Adipocyte (in vitro differentiated cells): ENCODE measurements at regions not wholly inside any gene's neighbourhood (a gene's known extent, or its start where the extent isn't known, plus 50 kb on each side); places are given as distances from the start of the nearest gene placed in this dataset.
A peak's percentile ranks its signal among the peaks of the same experiment; 100 is the strongest.

Experiments used
- DNase-seq: peaks from one replicate; pipeline ENCODE4 v3.0.0-alpha.2; 2015; ENCODE audit warnings: low read depth
- H3K27me3 ChIP-seq: replicated peaks from 2 replicates; pipeline ENCODE4 v1.7.0; 2013; ENCODE audit warnings: mild to moderate bottlenecking, low read length, moderate library complexity; ENCODE audit not compliant: control insufficient read depth, insufficient read depth
- H3K36me3 ChIP-seq: 2 replicates; pipeline ENCODE4 v1.7.0; 2013; ENCODE audit warnings: low read length, mild to moderate bottlenecking, moderate library complexity; ENCODE audit not compliant: control insufficient read depth, insufficient read depth, severe bottlenecking
- H3K4me1 ChIP-seq: 2 replicates; pipeline ENCODE4 v1.7.0; 2013; ENCODE audit warnings: mild to moderate bottlenecking, low read length, moderate library complexity; ENCODE audit not compliant: control insufficient read depth, insufficient read depth
- H3K4me3 ChIP-seq: 2 replicates; pipeline ENCODE4 v1.7.0; 2013; ENCODE audit warnings: mild to moderate bottlenecking, low read length, moderate library complexity
- H3K9ac ChIP-seq: 2 replicates; pipeline ENCODE4 v1.7.0; 2013; ENCODE audit warnings: mild to moderate bottlenecking, low read length, moderate library complexity
- H3K9me3 ChIP-seq: 2 replicates; pipeline ENCODE4 v1.7.0; 2013; ENCODE audit warnings: mild to moderate bottlenecking, low read length, moderate library complexity; ENCODE audit not compliant: control insufficient read depth

DNA sequence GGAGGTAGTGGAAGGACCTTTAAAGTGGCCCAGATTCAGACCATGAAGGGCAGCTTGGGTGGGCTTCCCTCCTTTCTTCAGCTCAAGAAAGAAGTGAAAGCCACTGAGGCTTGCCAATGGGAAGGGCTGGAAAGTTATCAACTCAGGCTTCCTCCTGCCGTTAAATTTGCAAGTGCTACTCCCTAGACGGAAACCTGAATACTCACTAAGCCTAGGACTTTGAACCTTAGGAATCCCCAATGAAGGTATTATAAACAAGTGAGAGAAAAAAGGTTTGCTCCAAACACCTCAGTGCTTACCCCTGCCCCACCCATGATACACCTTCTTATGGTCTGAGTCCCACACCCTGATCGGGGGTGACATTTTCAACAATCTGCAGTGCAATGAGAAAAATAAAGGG lies 396.4 kb downstream of the SHQ1 start:
- H3K36me3 ChIP-seq, result no peaks in the 10 kb centered on the region

DNA sequence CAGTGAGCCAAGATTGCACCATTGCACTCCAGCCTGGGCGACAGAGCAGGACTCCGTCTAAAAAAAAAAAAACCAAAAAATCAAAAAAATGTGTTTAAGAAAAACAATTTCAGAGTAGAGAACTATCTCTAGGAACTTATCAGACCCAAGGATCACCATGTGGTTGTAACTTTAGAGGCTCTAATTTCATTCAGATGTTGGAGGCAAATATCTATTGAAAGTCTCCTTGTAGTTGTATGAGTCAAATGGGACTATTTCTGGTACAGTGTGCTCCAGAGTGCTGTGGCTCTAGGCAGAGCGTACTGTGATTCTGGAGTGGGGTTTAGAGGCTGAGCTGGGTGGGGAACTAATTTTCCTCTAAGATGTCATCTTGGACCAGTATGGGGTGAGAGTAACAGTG lies 398.7 kb downstream of the SHQ1 start:
- no peak overlapping the region for H3K9ac ChIP-seq
- H3K4me3 ChIP-seq, result no peak overlapping the region
- DNase-seq, result peak; percentile 94
- no peaks in the 10 kb centered on the region for H3K9me3 ChIP-seq
- no peaks in the 10 kb centered on the region for H3K36me3 ChIP-seq
- H3K4me1 ChIP-seq, result peaks cover 12% of the 10 kb centered on the region
- H3K27me3 ChIP-seq, result peaks cover 16% of the 10 kb centered on the region

More for the DNA sequence above, 396.4 kb downstream of the SHQ1 start:
- H3K4me3 ChIP-seq, result no peak overlapping the region
- peaks cover 4% of the 10 kb centered on the region for H3K4me1 ChIP-seq
- H3K9me3 ChIP-seq, result no peaks in the 10 kb centered on the region
- no peak for DNase-seq
- H3K27me3 ChIP-seq, result peaks cover 30% of the 10 kb centered on the region
- H3K9ac ChIP-seq, result no peak overlapping the region

GRCh38 chr3:72448858-72449257 lies 399.4 kb downstream of the SHQ1 start:
- H3K36me3 ChIP-seq, result no peaks in the 10 kb centered on the region
- no peak overlapping the region for H3K4me3 ChIP-seq
- peak; percentile 21 for DNase-seq
- H3K9ac ChIP-seq, result no peak overlapping the region
- H3K9me3 ChIP-seq, result no peaks in the 10 kb centered on the region
- H3K4me1 ChIP-seq, result peaks cover 18% of the 10 kb centered on the region
- peaks cover 14% of the 10 kb centered on the region for H3K27me3 ChIP-seq

DNA sequence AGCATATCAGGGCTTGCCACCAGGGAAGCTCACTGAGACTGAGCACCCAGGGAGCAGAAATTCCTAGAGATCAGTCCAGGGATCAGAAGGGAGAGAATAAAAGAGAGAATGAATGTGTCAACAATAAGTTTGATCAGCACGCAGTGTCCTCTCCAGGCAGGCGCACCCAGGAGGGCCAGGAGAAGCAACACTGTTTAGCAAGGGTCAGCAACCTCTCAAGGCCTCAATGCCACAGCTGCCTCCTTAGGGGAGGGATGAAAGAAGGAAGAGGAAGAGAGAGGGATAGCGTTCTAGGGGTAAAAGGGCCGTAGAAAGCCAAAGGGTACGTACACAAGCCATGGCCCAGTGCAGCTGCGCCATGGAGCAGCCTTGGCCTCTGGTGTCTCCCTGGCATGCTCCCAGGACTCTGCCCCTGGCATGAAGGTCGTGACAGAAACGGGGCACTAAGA lies 399.8 kb downstream of the SHQ1 start:
- Histone ChIP-seq H3K4me3 (no peak overlapping the region), H3K9ac (no peak overlapping the region), H3K9me3 (no peaks in the 10 kb centered on the region), H3K36me3 (no peaks in the 10 kb centered on the region), H3K4me1 (peaks cover 18% of the 10 kb centered on the region), H3K27me3 (peaks cover 14% of the 10 kb centered on the region)
- DNase-seq, result no peak

DNA sequence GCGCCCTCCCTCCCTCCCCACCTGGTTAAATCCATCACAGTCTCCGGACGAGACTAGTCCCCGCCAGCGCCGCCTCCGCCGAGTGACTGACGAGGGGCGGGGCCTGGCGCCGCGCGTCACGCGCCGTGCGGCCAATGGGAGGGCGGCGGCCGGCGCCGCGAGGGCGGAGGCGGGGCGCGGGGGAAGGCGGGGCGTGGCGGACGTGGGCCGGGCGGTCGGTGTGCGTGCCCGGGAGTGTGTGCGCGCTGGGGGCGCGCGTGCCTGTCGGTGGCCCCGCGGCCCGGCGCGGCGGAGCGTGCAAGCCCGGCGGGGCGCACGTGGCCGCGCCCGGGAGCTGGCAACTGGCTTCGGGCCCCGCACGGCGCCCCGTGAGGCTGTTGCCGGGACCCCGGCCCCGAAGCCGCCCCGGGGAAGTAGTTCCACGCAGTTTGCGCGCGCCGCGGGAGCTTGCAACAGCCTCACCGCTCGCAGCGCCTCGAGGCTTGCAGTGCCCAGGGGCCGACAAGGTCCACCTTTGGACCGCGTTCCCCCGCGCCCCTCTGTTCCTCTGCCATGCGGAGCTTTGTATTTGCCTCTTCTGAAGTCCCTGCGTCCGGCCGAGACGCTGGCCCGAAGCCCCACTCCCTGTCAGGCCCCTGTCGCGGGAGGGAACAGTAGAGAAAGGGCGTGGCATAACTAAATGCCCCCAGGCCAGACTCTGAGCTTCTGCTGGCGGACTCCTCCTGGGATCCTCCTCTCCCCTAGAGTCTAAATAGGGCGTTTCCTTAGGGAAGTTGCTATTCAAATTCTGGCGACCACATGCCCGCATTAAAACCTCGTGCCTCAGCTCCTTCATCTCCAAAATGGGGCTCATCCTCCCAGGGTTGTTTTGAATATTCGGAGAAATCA lies 400.9 kb downstream of the SHQ1 start:
- Histone ChIP-seq H3K9ac (peak overlapping the region; percentile 95), H3K4me1 (peaks cover 18% of the 10 kb centered on the region), H3K36me3 (peaks cover 3% of the 10 kb centered on the region), H3K4me3 (peak overlapping the region; percentile 99), H3K27me3 (peaks cover 11% of the 10 kb centered on the region), H3K9me3 (no peaks in the 10 kb centered on the region)
- DNase-seq, result peak; percentile 97

GRCh38 chr3:72446218-72447058 lies 401.8 kb downstream of the SHQ1 start, which contains the start of gene RYBP:
Gene RYBP (minus strand): TSS chr3:72446621.
- peak within 1 kb of the TSS; percentile 95 for H3K9ac ChIP-seq
- no peak for DNase-seq
- H3K36me3 ChIP-seq, result peaks cover 3% of the 10 kb centered on the region
- peak within 1 kb of the TSS; percentile 99 for H3K4me3 ChIP-seq
- peaks cover 18% of the 10 kb centered on the region for H3K4me1 ChIP-seq
- no peaks in the 10 kb centered on the region for H3K9me3 ChIP-seq
- peaks cover 6% of the 10 kb centered on the region for H3K27me3 ChIP-seq

DNA sequence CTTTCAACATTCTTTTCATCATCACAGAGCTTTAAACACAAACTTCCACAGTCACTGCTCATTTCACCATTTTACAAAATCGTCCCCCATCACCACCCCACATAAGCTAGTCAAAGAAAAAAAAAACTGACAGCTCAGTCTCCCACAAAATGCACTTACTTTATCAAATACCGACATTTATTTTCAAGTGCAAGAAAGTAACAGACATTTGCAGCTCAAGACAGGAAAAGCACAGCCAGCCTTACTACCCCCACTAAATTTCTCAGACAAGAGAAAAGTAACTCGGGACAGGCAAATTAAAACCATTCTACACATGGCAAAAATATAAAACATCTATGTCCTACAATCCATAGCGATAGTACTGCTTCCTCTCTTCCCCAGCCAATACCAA lies 402.4 kb downstream of the SHQ1 start:
- peak; percentile 31 for DNase-seq
- Histone ChIP-seq H3K4me1 (peaks cover 18% of the 10 kb centered on the region), H3K36me3 (peaks cover 3% of the 10 kb centered on the region), H3K4me3 (peak overlapping the region; percentile 99), H3K27me3 (peaks cover under 1% of the 10 kb centered on the region), H3K9me3 (no peaks in the 10 kb centered on the region), H3K9ac (peak overlapping the region; percentile 95)

DNA sequence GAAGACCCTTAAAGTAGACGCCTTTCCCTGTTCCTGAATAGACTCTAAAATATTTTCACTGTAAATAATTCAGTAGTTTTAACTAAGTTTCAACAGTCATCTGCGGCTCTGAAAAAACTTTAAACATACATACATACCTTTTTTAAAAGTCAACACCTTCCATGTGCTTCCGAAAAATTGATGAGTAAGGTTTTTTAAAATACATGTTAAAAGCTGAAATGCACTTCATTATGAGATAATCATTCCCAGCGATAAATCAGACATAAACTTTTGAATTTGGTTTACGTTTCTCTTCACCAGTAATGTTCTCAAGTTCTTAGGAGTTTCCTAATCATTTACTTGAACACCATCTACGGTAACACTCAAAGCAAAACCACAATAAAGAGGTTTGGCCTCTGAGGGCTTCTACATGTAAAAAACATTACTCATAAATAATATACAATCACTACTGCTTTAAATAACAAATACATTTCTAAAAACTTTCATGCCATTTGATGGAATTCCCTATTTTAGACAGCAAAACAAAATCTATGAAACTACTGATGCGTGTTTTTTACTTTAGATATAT lies 403.5 kb downstream of the SHQ1 start:
- H3K36me3 ChIP-seq, result peaks cover 3% of the 10 kb centered on the region
- peaks cover 18% of the 10 kb centered on the region for H3K4me1 ChIP-seq
- DNase-seq, result peak; percentile 23
- no peaks in the 10 kb centered on the region for H3K27me3 ChIP-seq
- H3K4me3 ChIP-seq, result peak overlapping the region; percentile 99
- H3K9me3 ChIP-seq, result no peaks in the 10 kb centered on the region
- no peak overlapping the region for H3K9ac ChIP-seq

DNA sequence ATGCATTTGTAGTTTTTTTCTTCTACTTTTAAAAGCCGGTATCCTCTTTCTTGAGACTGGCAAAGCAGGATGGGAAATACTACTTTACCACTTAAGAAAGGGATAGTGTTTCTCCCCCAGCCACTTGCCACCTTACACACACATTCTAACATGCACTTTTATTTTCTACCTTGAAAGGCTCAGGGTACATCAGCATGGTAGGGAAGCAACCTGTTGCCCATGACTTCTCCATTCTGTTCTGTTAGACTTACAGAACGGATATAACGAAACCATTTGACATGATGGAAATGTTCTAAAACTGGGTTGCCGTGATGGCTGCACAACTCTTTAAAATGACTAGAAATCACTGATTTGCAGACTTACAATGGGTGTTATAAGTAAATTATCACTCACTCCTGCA lies 405.5 kb downstream of the SHQ1 start:
- no peak for DNase-seq
- Histone ChIP-seq H3K4me3 (no peak overlapping the region), H3K9me3 (no peaks in the 10 kb centered on the region), H3K4me1 (peaks cover 19% of the 10 kb centered on the region), H3K36me3 (peaks cover 21% of the 10 kb centered on the region), H3K9ac (no peak overlapping the region), H3K27me3 (no peaks in the 10 kb centered on the region)

DNA sequence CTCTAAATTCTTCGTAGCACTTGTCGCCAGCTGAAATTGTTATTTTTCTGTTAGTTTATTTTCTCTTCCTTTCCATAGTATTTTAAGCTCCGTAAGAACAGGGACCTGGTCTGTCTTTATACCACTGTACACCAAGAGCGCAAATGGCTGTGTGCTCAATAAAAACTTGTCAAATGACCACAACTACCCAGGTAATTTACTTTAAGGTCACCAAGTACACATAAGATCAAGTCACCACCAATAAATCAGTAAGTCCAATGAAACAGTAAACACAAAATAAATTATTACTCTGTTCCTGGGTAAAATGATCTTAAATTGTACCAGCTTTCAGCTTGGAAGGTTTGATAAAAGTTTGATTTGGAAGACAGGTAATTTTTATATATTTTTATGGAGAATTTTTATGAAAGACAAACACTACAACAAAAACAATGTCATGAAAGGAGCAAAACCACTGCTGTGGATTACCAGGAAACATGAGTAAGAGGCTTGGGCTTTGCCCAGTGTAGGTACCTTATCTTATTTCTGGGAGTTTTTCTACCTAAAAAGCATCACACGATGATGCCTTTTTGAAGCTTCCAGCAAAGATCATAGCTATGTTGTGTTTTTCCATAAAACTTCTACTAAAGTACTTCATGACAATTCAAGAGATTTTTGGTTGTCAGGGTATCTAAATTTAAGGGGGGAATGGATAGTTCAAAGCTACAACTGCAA lies 406.8 kb downstream of the SHQ1 start:
- no peak overlapping the region for H3K9ac ChIP-seq
- no peaks in the 10 kb centered on the region for H3K27me3 ChIP-seq
- peaks cover 22% of the 10 kb centered on the region for H3K4me1 ChIP-seq
- no peak for DNase-seq
- no peaks in the 10 kb centered on the region for H3K9me3 ChIP-seq
- H3K4me3 ChIP-seq, result no peak overlapping the region
- peaks cover 21% of the 10 kb centered on the region for H3K36me3 ChIP-seq
